ENCODE measurements at regions not wholly inside any gene's neighbourhood (a gene's known extent, or its start where the extent isn't known, plus 50 kb on each side); places are given as distances from the start of the nearest gene placed in this dataset.

DNA sequence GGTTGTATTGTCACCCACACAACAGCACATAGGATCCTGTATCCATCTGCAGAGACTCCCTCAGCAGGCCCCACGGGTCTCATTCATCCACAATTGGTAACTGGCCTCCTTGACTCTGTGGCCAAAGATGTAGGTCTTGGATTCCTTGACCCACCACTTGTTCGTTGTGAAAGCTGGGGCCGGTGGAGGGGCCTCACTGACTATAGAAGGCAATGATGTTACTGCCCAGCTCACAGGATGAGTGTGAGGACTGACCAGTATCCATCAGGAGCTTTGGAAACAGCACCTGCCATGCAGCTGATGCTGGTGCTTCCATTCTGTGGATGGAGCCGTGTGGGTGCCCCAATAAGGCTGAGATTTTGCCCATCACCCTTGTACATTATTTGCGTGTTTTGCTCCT lies 615.7 kb downstream of the BRD1 start:
- TF ChIP-seq, protein P1, sequence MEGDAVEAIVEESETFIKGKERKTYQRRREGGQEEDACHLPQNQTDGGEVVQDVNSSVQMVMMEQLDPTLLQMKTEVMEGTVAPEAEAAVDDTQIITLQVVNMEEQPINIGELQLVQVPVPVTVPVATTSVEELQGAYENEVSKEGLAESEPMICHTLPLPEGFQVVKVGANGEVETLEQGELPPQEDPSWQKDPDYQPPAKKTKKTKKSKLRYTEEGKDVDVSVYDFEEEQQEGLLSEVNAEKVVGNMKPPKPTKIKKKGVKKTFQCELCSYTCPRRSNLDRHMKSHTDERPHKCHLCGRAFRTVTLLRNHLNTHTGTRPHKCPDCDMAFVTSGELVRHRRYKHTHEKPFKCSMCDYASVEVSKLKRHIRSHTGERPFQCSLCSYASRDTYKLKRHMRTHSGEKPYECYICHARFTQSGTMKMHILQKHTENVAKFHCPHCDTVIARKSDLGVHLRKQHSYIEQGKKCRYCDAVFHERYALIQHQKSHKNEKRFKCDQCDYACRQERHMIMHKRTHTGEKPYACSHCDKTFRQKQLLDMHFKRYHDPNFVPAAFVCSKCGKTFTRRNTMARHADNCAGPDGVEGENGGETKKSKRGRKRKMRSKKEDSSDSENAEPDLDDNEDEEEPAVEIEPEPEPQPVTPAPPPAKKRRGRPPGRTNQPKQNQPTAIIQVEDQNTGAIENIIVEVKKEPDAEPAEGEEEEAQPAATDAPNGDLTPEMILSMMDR (IDR thresholded peaks at IDR 0.05 in 2 of 3, conservative IDR thresholded peaks at IDR 0.05 in 1 of 3; ENCODE audit: borderline replicate concordance in 1 of 3, insufficient read depth in 1 of 3, low read depth in 2 of 3, low read length in 2 of 3), result no peak
- no peak for TF ChIP-seq ZNF274 (IDR thresholded peaks at IDR 0.05; ENCODE audit: low read depth, low read length)
- TF ChIP-seq FOSL1 (IDR thresholded peaks at IDR 0.05; ENCODE audit: low read depth), result no peak
- TF ChIP-seq TCF7L2 (IDR thresholded peaks at IDR 0.05; ENCODE audit: borderline replicate concordance, extremely low read depth, insufficient read depth, insufficient read length), result no peak
- TF ChIP-seq POLR2A (IDR thresholded peaks at IDR 0.05; ENCODE audit: borderline replicate concordance, extremely low read depth, insufficient read depth, insufficient read length), result no peak
- no peak for TF ChIP-seq POLR2AphosphoS5 (IDR thresholded peaks at IDR 0.05; ENCODE audit: low read depth, low read length)
- TF ChIP-seq, protein P2, sequence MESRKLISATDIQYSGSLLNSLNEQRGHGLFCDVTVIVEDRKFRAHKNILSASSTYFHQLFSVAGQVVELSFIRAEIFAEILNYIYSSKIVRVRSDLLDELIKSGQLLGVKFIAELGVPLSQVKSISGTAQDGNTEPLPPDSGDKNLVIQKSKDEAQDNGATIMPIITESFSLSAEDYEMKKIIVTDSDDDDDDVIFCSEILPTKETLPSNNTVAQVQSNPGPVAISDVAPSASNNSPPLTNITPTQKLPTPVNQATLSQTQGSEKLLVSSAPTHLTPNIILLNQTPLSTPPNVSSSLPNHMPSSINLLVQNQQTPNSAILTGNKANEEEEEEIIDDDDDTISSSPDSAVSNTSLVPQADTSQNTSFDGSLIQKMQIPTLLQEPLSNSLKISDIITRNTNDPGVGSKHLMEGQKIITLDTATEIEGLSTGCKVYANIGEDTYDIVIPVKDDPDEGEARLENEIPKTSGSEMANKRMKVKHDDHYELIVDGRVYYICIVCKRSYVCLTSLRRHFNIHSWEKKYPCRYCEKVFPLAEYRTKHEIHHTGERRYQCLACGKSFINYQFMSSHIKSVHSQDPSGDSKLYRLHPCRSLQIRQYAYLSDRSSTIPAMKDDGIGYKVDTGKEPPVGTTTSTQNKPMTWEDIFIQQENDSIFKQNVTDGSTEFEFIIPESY (IDR thresholded peaks at IDR 0.05; ENCODE audit: extremely low read depth, insufficient replicate concordance, low read length), result no peak
- no peak for TF ChIP-seq YY1 (IDR thresholded peaks at IDR 0.05; ENCODE audit: extremely low read depth, insufficient replicate concordance, low read depth, low read length)
- TF ChIP-seq, protein P3, sequence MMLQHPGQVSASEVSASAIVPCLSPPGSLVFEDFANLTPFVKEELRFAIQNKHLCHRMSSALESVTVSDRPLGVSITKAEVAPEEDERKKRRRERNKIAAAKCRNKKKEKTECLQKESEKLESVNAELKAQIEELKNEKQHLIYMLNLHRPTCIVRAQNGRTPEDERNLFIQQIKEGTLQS (IDR thresholded peaks at IDR 0.05), result no peak
